ENCODE measurements at regions not wholly inside any gene's neighbourhood (a gene's known extent, or its start where the extent isn't known, plus 50 kb on each side); places are given as distances from the start of the nearest gene placed in this dataset.

- TF ChIP-seq RREB1 (CRISPR knock-in tag; IDR thresholded peaks at IDR 0.05) = no peak
- TF ChIP-seq SLC30A9 (CRISPR knock-in tag; IDR thresholded peaks at IDR 0.05) = no peak
- no peak for TF ChIP-seq RNF2 (IDR thresholded peaks at IDR 0.05)
- no peak for TF ChIP-seq ZNF347 (CRISPR knock-in tag; IDR thresholded peaks at IDR 0.05; ENCODE audit: low read depth)
- TF ChIP-seq, protein P1, sequence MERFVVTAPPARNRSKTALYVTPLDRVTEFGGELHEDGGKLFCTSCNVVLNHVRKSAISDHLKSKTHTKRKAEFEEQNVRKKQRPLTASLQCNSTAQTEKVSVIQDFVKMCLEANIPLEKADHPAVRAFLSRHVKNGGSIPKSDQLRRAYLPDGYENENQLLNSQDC (CRISPR knock-in tag; IDR thresholded peaks at IDR 0.05) = no peak
- TF ChIP-seq MAFF (IDR thresholded peaks at IDR 0.05; ENCODE audit: low read length) = no peak
- no peak for TF ChIP-seq ZNF274 (IDR thresholded peaks at IDR 0.05; ENCODE audit: borderline replicate concordance, low read depth, low read length)
- TF ChIP-seq, protein P2, sequence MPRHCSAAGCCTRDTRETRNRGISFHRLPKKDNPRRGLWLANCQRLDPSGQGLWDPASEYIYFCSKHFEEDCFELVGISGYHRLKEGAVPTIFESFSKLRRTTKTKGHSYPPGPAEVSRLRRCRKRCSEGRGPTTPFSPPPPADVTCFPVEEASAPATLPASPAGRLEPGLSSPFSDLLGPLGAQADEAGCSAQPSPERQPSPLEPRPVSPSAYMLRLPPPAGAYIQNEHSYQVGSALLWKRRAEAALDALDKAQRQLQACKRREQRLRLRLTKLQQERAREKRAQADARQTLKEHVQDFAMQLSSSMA (CRISPR knock-in tag; IDR thresholded peaks at IDR 0.05) = no peak
- TF ChIP-seq, protein P3, sequence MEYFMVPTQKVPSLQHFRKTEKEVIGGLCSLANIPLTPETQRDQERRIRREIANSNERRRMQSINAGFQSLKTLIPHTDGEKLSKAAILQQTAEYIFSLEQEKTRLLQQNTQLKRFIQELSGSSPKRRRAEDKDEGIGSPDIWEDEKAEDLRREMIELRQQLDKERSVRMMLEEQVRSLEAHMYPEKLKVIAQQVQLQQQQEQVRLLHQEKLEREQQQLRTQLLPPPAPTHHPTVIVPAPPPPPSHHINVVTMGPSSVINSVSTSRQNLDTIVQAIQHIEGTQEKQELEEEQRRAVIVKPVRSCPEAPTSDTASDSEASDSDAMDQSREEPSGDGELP (CRISPR knock-in tag; IDR thresholded peaks at IDR 0.05; ENCODE audit: borderline replicate concordance) = no peak
- TF ChIP-seq RBM22 (IDR thresholded peaks at IDR 0.05; ENCODE audit: low read depth, low read length, poor library complexity, severe bottlenecking) = no peak
- TF ChIP-seq CBX5 (IDR thresholded peaks at IDR 0.05; ENCODE audit: borderline replicate concordance, low read depth) = no peak
Measured at GRCh38 chr2:198339116-198339515, 534.7 kb downstream of the PLCL1 start (continued).
